NCI-H2227 treated with DMSO at 0.1 percent for 48 hours (cell line): ENCODE measurements at regions not wholly inside any gene's neighbourhood (a gene's known extent, or its start where the extent isn't known, plus 50 kb on each side); places are given as distances from the start of the nearest gene placed in this dataset.
"Not testable (repeated sequence)": the region's sequence is repeated elsewhere in the genome, so short reads cannot be mapped to it uniquely, and the experiment has no call there.

Experiments used
- DNase-seq: peaks from one replicate; lab custom pipeline; 2025; lab: John Stamatoyannopoulos, UW

DNA sequence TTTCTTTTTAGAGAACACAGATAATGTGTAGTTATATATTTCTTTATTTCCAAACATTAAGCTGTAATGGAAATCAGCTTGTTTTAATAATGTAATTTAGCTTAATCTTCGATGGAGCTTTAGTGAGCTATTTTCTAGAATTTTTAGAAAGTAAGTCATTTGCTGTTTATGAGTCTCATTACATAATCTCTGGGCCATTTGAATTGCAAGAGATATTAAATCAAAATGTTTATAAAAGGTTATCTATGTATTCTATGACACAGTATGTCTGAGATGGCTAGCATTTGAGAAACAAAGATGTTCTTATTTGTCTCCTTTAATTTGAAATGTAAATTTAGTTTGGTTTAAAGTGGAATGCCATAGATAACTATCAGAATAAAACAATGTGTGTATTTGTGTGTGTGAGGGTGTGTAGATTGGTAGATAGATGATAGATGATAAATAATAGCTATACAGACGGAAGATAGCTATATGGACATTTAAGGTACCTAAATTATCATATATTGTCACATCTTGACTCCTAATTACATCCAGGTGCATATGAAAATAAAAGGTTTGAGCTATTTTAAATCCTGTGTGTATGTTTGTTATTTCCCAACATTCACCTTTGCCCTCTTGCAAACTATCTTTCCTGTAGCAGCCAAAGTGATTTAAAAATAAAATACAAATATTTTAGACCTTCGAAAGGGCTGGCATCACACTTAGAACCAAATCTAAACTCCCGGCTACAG is 478.0 kb upstream of the KLF6 start:
- DNase-seq = no peak

- DNase-seq = no peak
These were observed 477.4 kb upstream of the KLF6 start for GRCh38 chr10:4262449-4262848.

GRCh38 chr10:4260483-4261124 is 475.6 kb upstream of the KLF6 start:
- no peak for DNase-seq

DNA sequence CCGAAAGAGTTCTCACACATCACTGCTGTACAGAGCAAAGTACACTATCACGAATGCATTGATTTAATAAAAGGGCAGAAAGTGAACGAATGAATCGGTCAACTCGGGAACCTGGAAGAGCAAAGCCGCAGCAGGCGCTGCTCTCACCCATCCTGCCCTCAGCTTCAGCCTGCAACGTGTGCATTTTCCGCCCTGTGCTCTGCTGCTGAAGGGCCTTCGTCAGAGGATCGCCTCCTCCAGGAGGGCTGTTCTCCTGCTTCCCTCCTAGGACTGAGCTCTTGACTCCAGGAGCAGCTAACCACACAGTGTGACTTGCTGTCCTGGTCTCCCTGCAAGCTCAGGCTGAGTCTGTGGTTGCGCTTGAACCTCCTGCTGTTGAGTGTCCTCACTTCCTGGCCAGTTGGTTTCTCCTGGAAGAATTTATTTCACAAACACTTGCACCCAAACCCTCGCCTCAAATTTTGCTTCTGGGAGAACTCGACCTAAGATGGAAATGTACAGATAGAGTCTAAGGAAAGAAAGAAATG is 473.0 kb upstream of the KLF6 start:
- DNase-seq = no peak

DNA sequence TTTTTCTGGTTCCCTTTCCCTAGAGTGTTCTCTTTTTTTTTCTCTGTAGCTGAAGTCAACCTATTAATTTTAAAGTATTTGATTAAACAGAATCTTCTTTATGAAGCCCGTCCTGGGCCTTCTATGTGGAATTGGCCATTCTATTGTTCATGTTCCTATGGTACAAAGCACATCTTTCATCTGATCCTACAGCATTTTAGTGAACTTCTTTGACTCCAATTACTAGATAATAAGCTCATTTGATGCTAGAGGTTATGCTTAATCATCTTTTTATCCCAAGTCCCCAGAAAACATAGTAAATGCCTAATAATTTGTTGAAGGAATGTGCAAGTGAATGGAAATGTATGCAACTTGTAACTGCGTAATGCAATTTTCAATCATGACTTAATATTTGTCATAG is 472.0 kb upstream of the KLF6 start:
- DNase-seq = no peak

DNA sequence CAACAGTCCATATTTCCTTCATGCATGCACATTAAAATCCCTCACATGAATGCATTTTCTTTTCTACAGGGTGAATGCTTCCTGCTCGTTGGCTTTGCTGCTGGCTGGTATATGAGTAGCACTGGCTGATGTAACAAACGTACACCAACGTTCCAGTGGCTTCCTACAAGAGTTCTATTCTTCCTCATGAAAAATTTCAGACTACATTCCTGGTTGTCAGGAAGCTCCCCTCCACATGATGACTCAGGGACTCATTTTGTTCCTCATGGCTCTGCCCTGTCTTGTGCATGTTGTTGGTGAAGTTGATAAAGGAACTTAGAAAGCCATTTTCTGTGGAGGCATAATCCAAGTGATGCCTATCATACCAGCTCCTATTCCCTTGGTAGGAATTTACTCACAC is 470.7 kb upstream of the KLF6 start:
- DNase-seq = no peak

DNA sequence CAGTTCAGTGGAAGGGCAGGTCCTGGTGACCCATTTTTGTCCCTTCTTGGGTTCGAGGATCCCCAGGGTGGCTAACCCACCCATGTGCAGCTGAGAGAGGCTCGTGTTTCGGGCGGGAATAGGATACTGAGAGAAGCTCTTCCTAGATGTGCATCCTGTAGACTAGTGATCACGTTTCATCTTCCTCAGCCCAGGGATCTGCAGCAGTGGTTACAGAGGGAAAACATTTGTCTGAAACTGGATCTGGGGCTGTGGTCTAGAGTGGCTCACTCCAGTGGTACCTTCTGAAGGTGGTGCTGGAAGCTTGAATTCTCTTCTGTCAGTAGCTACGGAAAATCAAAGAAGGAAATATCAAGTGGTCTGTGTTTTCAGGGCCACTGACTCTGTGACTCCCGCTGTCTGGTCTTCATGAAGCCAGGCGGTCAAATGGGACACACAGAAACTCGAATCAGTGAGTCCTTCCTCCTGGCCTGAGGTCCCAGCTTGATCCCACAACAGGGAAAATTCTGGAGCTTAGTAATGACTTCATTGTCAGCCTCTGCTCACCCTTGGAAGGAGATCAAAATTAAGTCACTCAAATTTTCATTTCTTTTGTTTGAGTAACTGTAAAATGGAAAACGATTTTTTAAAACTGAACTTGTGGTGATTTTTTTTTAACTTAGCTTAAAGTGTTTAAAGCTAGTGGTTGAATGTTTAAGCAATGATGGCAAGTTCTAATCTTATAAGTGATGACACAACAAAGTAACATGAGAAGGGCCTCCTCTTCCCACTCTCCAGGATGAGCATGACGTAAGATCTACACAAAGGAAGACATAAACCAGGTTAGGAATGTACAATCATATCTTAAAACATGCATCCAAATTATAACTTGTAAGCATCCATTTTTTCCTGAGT is 469.3 kb upstream of the KLF6 start:
- no peak for DNase-seq

DNA sequence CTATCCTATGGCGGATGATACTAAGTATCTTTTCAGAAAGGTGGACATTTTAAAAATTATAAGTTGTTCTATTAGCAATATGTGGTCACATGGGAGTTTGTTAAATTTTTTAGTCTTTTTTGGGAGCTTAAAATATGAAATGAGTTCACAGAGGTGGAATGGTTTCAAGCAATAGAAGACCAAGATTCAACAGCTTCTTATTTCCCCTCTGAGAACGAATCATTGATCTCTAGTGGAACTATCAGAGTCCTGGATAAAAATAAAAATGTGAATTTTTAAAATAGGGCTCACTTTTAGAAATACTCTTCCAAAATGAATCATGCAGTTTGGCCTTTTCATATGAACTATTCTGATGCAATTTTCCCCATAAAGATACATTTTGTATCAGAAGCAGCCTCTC is 467.7 kb upstream of the KLF6 start:
- DNase-seq = no peak

DNA sequence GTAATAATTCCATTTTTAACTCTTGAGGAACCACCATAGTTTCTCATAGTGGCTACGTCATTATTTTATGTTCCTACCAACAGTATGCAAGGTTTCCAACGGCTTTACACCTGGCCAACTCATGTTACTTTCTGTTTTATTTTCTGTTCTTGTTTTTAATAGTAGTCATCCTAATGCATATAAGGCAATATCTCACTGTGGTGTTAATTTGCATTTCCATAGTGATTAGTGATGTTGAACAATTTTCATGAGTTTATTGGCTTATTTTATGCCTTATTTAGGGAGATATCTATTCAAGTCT is 465.5 kb upstream of the KLF6 start:
- DNase-seq = no peak

DNA sequence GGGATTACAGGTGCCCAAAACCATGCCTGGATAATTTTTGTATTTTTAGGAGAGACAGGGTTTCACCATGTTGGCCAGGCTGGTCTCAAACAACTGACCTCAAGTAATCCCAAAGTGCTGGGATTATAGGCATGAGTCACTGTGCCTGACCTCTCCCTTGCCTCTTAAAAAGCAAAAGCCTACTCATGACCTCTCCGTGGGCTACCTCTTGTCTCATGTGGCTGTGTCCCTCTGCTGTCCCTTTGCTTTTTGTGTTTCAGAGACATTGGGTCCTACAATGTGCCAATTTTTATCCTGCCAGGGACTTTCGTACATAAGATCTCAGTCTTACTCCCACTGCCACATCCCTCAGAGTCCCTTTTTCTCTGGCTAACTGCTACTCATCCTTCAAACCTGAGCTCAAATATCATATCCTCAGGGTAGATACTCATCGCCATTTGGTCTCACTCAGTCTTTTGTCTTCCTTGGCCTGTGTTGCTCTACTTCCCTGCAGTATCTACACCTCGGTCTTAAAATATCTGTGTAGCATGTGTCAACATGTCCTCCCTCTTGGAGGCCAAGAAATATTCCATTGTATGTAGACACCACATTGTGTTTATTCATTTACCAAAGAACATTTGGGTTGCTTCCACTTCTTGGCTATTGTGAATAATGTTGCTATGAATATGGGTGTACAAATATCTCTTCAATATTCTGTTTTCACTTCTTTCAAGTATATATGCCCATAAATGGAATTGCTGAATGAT is 465.0 kb upstream of the KLF6 start:
- DNase-seq = no peak

DNA sequence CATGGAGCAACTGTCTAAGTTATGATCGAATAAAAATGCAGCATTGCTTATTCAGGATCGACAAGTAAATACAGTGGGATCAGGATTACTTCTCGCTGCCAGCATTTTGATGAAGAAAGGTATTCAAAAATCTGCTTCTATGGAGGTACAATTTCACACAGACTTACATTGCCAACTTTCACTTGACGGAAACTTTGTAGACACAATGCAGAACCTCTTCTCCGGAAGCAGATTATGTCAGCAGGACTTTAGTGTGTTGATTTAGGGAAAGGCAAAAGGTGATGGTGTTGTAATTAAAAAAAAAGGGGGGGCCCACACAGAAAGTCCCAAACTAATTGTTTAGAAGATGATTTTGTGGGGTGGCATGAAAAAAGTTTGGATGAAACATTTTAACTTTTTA is 462.4 kb upstream of the KLF6 start:
- DNase-seq = no peak

DNA sequence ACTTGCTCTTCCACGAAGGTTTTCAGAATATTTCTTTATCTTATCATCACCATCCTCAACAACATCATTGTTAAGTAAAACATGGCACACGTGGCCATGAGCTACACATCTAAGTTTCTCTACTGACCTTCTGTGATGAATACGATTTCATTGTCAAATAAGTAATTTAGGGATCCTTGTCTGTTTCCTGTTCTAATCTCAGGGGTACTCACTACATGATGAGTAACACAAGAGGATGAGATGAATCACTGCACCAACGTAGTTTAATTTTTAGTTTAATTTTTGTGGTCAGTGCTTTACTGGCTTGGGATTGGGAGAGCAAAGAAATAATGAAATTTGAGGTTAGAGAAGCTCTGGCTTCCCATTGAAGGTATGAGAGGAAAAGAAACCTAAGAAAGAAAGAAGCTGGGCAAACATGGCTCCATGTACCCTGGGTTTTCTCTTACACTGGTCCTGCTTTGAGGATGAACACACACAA is 461.9 kb upstream of the KLF6 start:
- no peak for DNase-seq

- no peak for DNase-seq
These were observed 458.6 kb upstream of the KLF6 start for GRCh38 chr10:4243651-4244050.

DNA sequence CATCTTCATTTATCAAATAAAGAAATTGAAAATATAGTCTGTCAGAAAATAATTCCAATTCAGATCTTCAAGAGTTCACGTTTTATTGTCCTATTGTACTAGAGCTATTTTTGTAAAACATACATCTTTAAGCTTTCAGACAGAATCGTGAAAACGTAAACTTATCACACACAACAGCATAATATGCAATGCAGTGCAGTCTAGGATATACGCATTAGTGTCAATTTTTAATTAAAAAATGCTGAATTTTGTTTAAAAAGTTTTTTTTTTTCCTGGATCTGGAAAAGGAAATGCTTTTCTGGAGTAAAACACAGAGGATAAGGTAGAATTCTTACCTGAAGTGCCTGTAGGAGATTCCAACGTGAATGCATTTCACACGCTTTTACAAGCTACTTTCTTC is 458.2 kb upstream of the KLF6 start:
- DNase-seq = no peak

DNA sequence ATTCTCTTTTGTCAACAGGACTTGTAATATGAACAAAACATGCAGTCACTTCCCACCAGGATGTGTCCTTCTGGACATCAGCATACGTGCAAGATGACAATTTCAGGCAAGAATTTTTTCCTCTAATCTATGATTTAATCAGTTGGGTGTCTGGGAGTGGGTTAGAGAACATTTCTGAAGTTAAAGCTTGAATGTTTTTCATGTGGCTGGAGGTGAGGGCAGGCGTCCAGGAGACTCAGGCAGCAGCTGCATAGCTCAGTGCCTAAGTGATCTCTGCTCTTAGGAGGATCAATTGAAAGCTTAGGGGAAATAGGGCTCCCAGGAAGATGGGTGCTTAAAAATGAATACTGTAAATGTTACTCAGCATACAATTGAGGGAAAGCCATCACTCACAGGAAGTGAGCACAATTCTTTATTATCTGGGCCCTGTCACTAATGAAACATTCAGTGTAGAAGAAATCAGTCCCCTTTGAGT is 457.6 kb upstream of the KLF6 start:
- DNase-seq = no peak

GRCh38 chr10:4241724-4242345 is 456.8 kb upstream of the KLF6 start:
- no peak for DNase-seq

DNA sequence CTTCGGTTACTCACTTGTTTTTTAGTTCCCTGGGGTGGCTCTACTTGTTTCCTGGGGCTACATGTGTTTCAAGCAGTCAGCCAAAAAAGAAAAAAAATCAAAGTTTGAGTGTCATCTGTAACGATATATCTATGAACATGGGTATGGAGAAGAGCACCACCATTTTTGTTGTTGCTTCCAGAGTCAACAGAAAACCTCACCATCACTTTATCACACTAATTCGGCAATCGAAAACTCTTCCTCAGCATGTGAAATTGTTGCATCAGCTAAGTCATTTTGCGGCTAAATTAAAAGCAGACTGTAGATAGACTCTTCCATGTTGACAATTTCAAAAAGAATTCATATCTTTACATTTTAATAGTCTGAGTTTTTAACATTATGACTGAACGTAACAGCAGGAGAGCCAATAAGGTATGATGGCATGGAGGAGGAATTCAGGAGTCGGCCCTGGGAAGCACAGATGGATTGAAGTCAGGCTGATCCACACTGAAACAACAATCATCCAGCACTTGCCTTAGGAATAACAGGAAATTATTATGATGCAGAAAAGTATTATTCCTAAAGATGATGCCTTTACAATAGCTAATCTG is 455.7 kb upstream of the KLF6 start:
- DNase-seq = no peak

DNA sequence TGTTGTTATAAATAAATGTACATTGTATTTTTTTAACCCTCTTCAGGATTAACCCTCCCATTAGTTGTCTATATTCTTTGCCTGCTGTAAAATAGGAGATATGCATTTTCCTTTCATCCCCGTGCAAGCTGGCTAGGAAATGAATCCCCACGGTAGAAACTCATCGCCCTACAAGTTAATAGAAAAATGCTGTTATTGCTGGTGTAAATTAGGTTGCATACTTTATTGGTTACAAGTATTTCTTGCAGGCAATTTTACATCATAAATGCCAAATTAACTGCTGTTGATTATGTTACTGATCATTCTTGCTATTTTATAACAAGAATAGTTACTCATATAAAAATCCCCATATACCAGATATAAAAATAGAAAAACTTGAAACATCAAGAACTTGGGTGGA is 454.2 kb upstream of the KLF6 start:
- DNase-seq = no peak

- not testable (repeated sequence) for DNase-seq
These were observed 451.9 kb upstream of the KLF6 start for GRCh38 chr10:4236905-4237304.

DNA sequence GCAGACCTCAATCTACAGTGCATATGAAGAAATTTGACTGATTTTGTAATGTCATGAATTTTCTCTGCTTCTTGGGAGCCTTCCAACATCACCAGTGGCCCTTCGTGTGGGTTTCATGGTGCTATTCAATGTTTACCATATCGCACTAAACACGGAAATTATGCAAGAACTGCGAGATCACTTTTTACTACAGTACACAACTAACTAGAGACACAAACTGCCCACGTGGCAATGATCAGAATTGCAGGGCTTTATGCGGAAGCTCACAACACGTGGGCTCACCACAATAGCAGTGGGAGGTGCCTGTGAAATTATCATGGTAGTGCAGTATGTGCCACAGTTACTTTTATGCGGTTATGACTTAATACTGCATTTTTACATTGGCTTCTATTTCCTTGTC is 449.7 kb upstream of the KLF6 start:
- DNase-seq = no peak

GRCh38 chr10:4231439-4231838 is 446.4 kb upstream of the KLF6 start:
- no peak for DNase-seq
